Hepatocyte (in vitro differentiated cells): ENCODE measurements at regions not wholly inside any gene's neighbourhood (a gene's known extent, or its start where the extent isn't known, plus 50 kb on each side); places are given as distances from the start of the nearest gene placed in this dataset.

Experiments
- DNase-seq: peaks from one replicate; pipeline ENCODE4 v3.0.0-alpha.2; 2016; ENCODE audit warnings: low spot score
- H2AFZ ChIP-seq: fragments of 200-600 bp; sonication (generic); 2 replicates; pipeline ENCODE4 v1.6.0; 2016; ENCODE audit warnings: antibody characterized with exemption, mild to moderate bottlenecking
- H3K27ac ChIP-seq: fragments of 200-600 bp; sonication (generic); 2 replicates; pipeline ENCODE4 v1.5.1; 2016; ENCODE audit warnings: mild to moderate bottlenecking
- H3K27me3 ChIP-seq: fragments of 200-600 bp; sonication (generic); 2 replicates; pipeline ENCODE4 v1.6.1; 2016
- H3K36me3 ChIP-seq: fragments of 200-600 bp; sonication (generic); replicated peaks from 2 replicates; pipeline ENCODE4 v1.5.1; 2016; ENCODE audit warnings: low read depth; ENCODE audit not compliant: insufficient read depth
- H3K4me1 ChIP-seq: fragments of 200-600 bp; sonication (generic); 2 replicates; pipeline ENCODE4 v1.5.1; 2016; ENCODE audit warnings: mild to moderate bottlenecking, moderate library complexity; ENCODE audit not compliant: insufficient read depth
- H3K4me2 ChIP-seq: fragments of 200-600 bp; sonication (generic); 2 replicates; pipeline ENCODE4 v1.6.0; 2016
- H3K4me3 ChIP-seq: fragments of 200-600 bp; sonication (generic); 2 replicates; pipeline ENCODE4 v1.5.1; 2016; ENCODE audit warnings: mild to moderate bottlenecking
- H3K79me2 ChIP-seq: fragments of 200-600 bp; sonication (generic); 2 replicates; pipeline ENCODE4 v1.6.0; 2017; ENCODE audit warnings: mild to moderate bottlenecking
- H3K9me2 ChIP-seq: fragments of 200-600 bp; sonication (generic); replicated peaks from 2 replicates; pipeline ENCODE4 v1.6.0; 2017; ENCODE audit warnings: mild to moderate bottlenecking; ENCODE audit not compliant: insufficient read depth
- H3K9me3 ChIP-seq: fragments of 200-600 bp; sonication (generic); 2 replicates; pipeline ENCODE4 v1.5.1; 2016; ENCODE audit warnings: low read depth, mild to moderate bottlenecking
- H4K20me1 ChIP-seq: fragments of 200-600 bp; sonication (generic); 2 replicates; pipeline ENCODE4 v1.6.0; 2016; ENCODE audit warnings: mild to moderate bottlenecking; ENCODE audit not compliant: insufficient read depth, poor library complexity, severe bottlenecking
- CTCF ChIP-seq: fragments of 200-600 bp; sonication (generic); IDR thresholded peaks from 2 replicates; pipeline ENCODE4 v1.5.1; 2016; ENCODE audit warnings: antibody characterized with exemption, mild to moderate bottlenecking; ENCODE audit not compliant: poor library complexity
- EZH2 ChIP-seq: fragments of 200-600 bp; sonication (generic); IDR thresholded peaks from 2 replicates; pipeline ENCODE4 v1.6.1; 2016; ENCODE audit warnings: antibody characterized with exemption, mild to moderate bottlenecking, borderline replicate concordance
- EZH2phosphoT487 ChIP-seq: fragments of 200-600 bp; sonication (generic); IDR thresholded peaks from one replicate; pipeline ENCODE4 v1.6.1; 2018; ENCODE audit warnings: antibody characterized with exemption, mild to moderate bottlenecking, low read depth, moderate library complexity; ENCODE audit not compliant: unreplicated experiment, severe bottlenecking
- WGBS: methylation state at CpG from one replicate; pipeline ENCODE4 v1.1.6; 2016; ENCODE audit warnings: low lambda C conversion rate; ENCODE audit errors: missing lambda C conversion rate; 5-methylcytosine and 5-hydroxymethylcytosine counted together

GRCh38 chr5:87768190-87768589 is 355.5 kb upstream of the CCNH start:
- Histone ChIP-seq H3K4me1 (no peaks in the 10 kb centered on the region), H3K79me2 (no peaks in the 10 kb centered on the region), H3K9me3 (no peaks in the 10 kb centered on the region), H3K27me3 (peaks cover 11% of the 10 kb centered on the region), H4K20me1 (no peaks in the 10 kb centered on the region), H3K36me3 (no peaks in the 10 kb centered on the region), H3K4me3 (no peak overlapping the region), H2AFZ (no peak overlapping the region), H3K9me2 (no peaks in the 10 kb centered on the region), H3K4me2 (no peak overlapping the region), H3K27ac (no peak overlapping the region)
- no peak for DNase-seq
- no peak for TF ChIP-seq EZH2phosphoT487
- no peak for TF ChIP-seq EZH2
- TF ChIP-seq CTCF, result no peak
- WGBS, result 94% methylated on average over 2 of the region's 2 CpGs

- TF ChIP-seq EZH2 (no peak), EZH2phosphoT487 (no peak), CTCF (no peak)
- Histone ChIP-seq H4K20me1 (no peaks in the 10 kb centered on the region), H2AFZ (no peak overlapping the region), H3K27ac (no peak overlapping the region), H3K4me2 (no peak overlapping the region), H3K9me3 (no peaks in the 10 kb centered on the region), H3K27me3 (no peaks in the 10 kb centered on the region), H3K4me3 (no peak overlapping the region), H3K9me2 (no peaks in the 10 kb centered on the region), H3K4me1 (no peaks in the 10 kb centered on the region), H3K36me3 (no peaks in the 10 kb centered on the region), H3K79me2 (no peaks in the 10 kb centered on the region)
- 54% methylated on average over 5 of the region's 5 CpGs for WGBS
- DNase-seq, result no peak
Observed at GRCh38 chr5:87765009-87765408, 352.3 kb upstream of the CCNH start.

GRCh38 chr5:87762631-87763030 is 349.9 kb upstream of the CCNH start:
- TF ChIP-seq EZH2, result no peak
- no peak for TF ChIP-seq CTCF
- no peak for TF ChIP-seq EZH2phosphoT487
- 68% methylated on average over 1 of the region's 1 CpG for WGBS
- H2AFZ ChIP-seq, result no peak overlapping the region
- H3K4me2 ChIP-seq, result no peak overlapping the region
- no peak overlapping the region for H3K27ac ChIP-seq
- no peaks in the 10 kb centered on the region for H3K27me3 ChIP-seq
- H3K79me2 ChIP-seq, result no peaks in the 10 kb centered on the region
- H3K36me3 ChIP-seq, result no peaks in the 10 kb centered on the region
- no peak overlapping the region for H3K4me3 ChIP-seq
- no peaks in the 10 kb centered on the region for H4K20me1 ChIP-seq
- H3K4me1 ChIP-seq, result no peaks in the 10 kb centered on the region
- no peaks in the 10 kb centered on the region for H3K9me3 ChIP-seq
- H3K9me2 ChIP-seq, result no peaks in the 10 kb centered on the region
- DNase-seq, result no peak

GRCh38 chr5:87756951-87757350 is 344.2 kb upstream of the CCNH start:
- Histone ChIP-seq H3K4me1 (no peaks in the 10 kb centered on the region), H3K4me3 (no peak overlapping the region), H3K36me3 (no peaks in the 10 kb centered on the region), H3K79me2 (no peaks in the 10 kb centered on the region), H3K4me2 (no peak overlapping the region), H3K27me3 (no peaks in the 10 kb centered on the region), H3K9me3 (no peaks in the 10 kb centered on the region), H3K9me2 (no peaks in the 10 kb centered on the region), H4K20me1 (no peaks in the 10 kb centered on the region), H3K27ac (no peak overlapping the region), H2AFZ (no peak overlapping the region)
- TF ChIP-seq CTCF (no peak), EZH2phosphoT487 (no peak), EZH2 (no peak)
- 61% methylated on average over 1 of the region's 1 CpG for WGBS
- no peak for DNase-seq
